ENCODE measurements at regions not wholly inside any gene's neighbourhood (a gene's known extent, or its start where the extent isn't known, plus 50 kb on each side); places are given as distances from the start of the nearest gene placed in this dataset.

DNA sequence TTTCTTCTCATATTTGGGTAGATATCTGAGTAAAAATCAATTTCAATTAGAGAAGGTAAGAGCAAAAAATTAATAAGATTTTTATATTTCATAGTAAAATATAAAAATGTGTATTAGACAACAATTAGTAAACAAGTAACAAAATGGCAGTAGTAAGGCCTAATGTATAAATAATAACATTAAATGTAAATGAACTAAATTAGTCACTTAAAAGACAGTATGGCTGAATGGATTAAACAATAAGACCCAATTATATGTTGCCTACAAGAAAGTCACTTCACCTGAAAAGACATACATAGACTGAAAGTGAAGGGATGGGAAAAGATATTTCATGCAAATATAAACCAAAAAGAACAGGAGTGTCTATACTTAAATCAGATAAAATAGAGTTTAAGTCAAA lies 147.6 kb downstream of the TRMT11 start:
- TF ChIP-seq, protein P1, sequence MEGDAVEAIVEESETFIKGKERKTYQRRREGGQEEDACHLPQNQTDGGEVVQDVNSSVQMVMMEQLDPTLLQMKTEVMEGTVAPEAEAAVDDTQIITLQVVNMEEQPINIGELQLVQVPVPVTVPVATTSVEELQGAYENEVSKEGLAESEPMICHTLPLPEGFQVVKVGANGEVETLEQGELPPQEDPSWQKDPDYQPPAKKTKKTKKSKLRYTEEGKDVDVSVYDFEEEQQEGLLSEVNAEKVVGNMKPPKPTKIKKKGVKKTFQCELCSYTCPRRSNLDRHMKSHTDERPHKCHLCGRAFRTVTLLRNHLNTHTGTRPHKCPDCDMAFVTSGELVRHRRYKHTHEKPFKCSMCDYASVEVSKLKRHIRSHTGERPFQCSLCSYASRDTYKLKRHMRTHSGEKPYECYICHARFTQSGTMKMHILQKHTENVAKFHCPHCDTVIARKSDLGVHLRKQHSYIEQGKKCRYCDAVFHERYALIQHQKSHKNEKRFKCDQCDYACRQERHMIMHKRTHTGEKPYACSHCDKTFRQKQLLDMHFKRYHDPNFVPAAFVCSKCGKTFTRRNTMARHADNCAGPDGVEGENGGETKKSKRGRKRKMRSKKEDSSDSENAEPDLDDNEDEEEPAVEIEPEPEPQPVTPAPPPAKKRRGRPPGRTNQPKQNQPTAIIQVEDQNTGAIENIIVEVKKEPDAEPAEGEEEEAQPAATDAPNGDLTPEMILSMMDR (IDR thresholded peaks at IDR 0.05; ENCODE audit: low read depth, low read length, missing input control): no peak
- TF ChIP-seq, protein P2, sequence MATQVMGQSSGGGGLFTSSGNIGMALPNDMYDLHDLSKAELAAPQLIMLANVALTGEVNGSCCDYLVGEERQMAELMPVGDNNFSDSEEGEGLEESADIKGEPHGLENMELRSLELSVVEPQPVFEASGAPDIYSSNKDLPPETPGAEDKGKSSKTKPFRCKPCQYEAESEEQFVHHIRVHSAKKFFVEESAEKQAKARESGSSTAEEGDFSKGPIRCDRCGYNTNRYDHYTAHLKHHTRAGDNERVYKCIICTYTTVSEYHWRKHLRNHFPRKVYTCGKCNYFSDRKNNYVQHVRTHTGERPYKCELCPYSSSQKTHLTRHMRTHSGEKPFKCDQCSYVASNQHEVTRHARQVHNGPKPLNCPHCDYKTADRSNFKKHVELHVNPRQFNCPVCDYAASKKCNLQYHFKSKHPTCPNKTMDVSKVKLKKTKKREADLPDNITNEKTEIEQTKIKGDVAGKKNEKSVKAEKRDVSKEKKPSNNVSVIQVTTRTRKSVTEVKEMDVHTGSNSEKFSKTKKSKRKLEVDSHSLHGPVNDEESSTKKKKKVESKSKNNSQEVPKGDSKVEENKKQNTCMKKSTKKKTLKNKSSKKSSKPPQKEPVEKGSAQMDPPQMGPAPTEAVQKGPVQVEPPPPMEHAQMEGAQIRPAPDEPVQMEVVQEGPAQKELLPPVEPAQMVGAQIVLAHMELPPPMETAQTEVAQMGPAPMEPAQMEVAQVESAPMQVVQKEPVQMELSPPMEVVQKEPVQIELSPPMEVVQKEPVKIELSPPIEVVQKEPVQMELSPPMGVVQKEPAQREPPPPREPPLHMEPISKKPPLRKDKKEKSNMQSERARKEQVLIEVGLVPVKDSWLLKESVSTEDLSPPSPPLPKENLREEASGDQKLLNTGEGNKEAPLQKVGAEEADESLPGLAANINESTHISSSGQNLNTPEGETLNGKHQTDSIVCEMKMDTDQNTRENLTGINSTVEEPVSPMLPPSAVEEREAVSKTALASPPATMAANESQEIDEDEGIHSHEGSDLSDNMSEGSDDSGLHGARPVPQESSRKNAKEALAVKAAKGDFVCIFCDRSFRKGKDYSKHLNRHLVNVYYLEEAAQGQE (IDR thresholded peaks at IDR 0.05): no peak
- no peak for TF ChIP-seq GABPA (IDR thresholded peaks at IDR 0.05 in 1 of 2, conservative IDR thresholded peaks at IDR 0.05 in 1 of 2)
